RCC 7860 (cell line): ENCODE measurements at regions not wholly inside any gene's neighbourhood (a gene's known extent, or its start where the extent isn't known, plus 50 kb on each side); places are given as distances from the start of the nearest gene placed in this dataset.
"Not testable (repeated sequence)": the region's sequence is repeated elsewhere in the genome, so short reads cannot be mapped to it uniquely, and the experiment has no call there.

Experiments used
- DNase-seq: peaks from one replicate; pipeline ENCODE4 v3.0.0-alpha.2; 2015; ENCODE audit warnings: low spot score
- FAIRE-seq: peaks from 2 replicates; lab custom pipeline; 2012; peaks lifted over from hg19 to GRCh38; lab: Jason Lieb, UNC

GRCh38 chr1:221979444-221980032 is 237.6 kb upstream of the DUSP10 start:
- DNase-seq (no peak), FAIRE-seq (no peak)

GRCh38 chr1:221978631-221979334 is 236.9 kb upstream of the DUSP10 start:
- DNase-seq, FAIRE-seq: not testable (repeated sequence)

- FAIRE-seq, DNase-seq: not testable (repeated sequence)
These were observed 231.9 kb upstream of the DUSP10 start for GRCh38 chr1:221973787-221974186.

GRCh38 chr1:221972276-221973235 is 230.7 kb upstream of the DUSP10 start:
- no peak for DNase-seq
- no peak for FAIRE-seq

GRCh38 chr1:221971035-221971434 is 229.1 kb upstream of the DUSP10 start:
- DNase-seq, FAIRE-seq: not testable (repeated sequence)

GRCh38 chr1:221969298-221969858 is 227.5 kb upstream of the DUSP10 start:
- not testable (repeated sequence) for DNase-seq, FAIRE-seq

- DNase-seq, FAIRE-seq: not testable (repeated sequence)
These were observed 225.6 kb upstream of the DUSP10 start for GRCh38 chr1:221967538-221967937.

GRCh38 chr1:221966888-221967287 is 225.0 kb upstream of the DUSP10 start:
- DNase-seq, FAIRE-seq: not testable (repeated sequence)

GRCh38 chr1:221965891-221966290 is 224.0 kb upstream of the DUSP10 start:
- FAIRE-seq, result not testable (repeated sequence)

GRCh38 chr1:221965252-221965651 is 223.4 kb upstream of the DUSP10 start:
- FAIRE-seq, result peak; percentile 78

More at GRCh38 chr1:221965891-221966290, 224.0 kb upstream of the DUSP10 start:
- not testable (repeated sequence) for DNase-seq

GRCh38 chr1:221963742-221964141 is 221.9 kb upstream of the DUSP10 start:
- FAIRE-seq, result peak; percentile 21

More at GRCh38 chr1:221965252-221965651, 223.4 kb upstream of the DUSP10 start:
- DNase-seq, result no peak

GRCh38 chr1:221962385-221962784 is 220.5 kb upstream of the DUSP10 start:
- no peak for FAIRE-seq
- no peak for DNase-seq

More at GRCh38 chr1:221963742-221964141, 221.9 kb upstream of the DUSP10 start:
- peak; percentile 3 for DNase-seq

- peak; percentile 92 for DNase-seq
- FAIRE-seq, result peak; percentile 96
These were observed 219.8 kb upstream of the DUSP10 start for GRCh38 chr1:221961532-221962292.

GRCh38 chr1:221958161-221958562 is 216.3 kb upstream of the DUSP10 start:
- peak; percentile 100 for DNase-seq
- FAIRE-seq, result peak; percentile 100

GRCh38 chr1:221957350-221957749 is 215.5 kb upstream of the DUSP10 start:
- not testable (repeated sequence) for DNase-seq, FAIRE-seq

GRCh38 chr1:221949996-221950395 is 208.1 kb upstream of the DUSP10 start:
- FAIRE-seq, result no peak
- no peak for DNase-seq

- FAIRE-seq (no peak), DNase-seq (no peak)
These were observed 206.6 kb upstream of the DUSP10 start for GRCh38 chr1:221948459-221948858.

- FAIRE-seq, result no peak
These were observed 205.8 kb upstream of the DUSP10 start for GRCh38 chr1:221947731-221948130.

GRCh38 chr1:221946768-221947167 is 204.9 kb upstream of the DUSP10 start:
- no peak for FAIRE-seq

More at GRCh38 chr1:221947731-221948130, 205.8 kb upstream of the DUSP10 start:
- DNase-seq, result peak; percentile 56

GRCh38 chr1:221945669-221946068 is 203.8 kb upstream of the DUSP10 start:
- FAIRE-seq (no peak), DNase-seq (no peak)

More at GRCh38 chr1:221946768-221947167, 204.9 kb upstream of the DUSP10 start:
- DNase-seq, result no peak
